ENCODE measurements at regions not wholly inside any gene's neighbourhood (a gene's known extent, or its start where the extent isn't known, plus 50 kb on each side); places are given as distances from the start of the nearest gene placed in this dataset.
"Not testable (repeated sequence)": the region's sequence is repeated elsewhere in the genome, so short reads cannot be mapped to it uniquely, and the experiment has no call there.

- no peaks in the 10 kb centered on the region for H3K4me1 Mint-ChIP-seq
- no peaks in the 10 kb centered on the region for H3K9me3 Mint-ChIP-seq
- no peak overlapping the region for H3K4me3 Mint-ChIP-seq
- no peak overlapping the region for H3K27ac Mint-ChIP-seq
- no peaks in the 10 kb centered on the region for H3K36me3 Mint-ChIP-seq
- peaks cover 1% of the 10 kb centered on the region for H3K27me3 Mint-ChIP-seq
These were observed 796.1 kb downstream of the EPHA4 start for GRCh38 chr2:220775856-220776488.

- H3K4me3 Mint-ChIP-seq, H3K27ac Mint-ChIP-seq, H3K9me3 Mint-ChIP-seq, H3K36me3 Mint-ChIP-seq, H3K27me3 Mint-ChIP-seq, H3K4me1 Mint-ChIP-seq: not testable (repeated sequence)
These were observed 793.0 kb downstream of the EPHA4 start for GRCh38 chr2:220779076-220779475.

- no peaks in the 10 kb centered on the region for H3K9me3 Mint-ChIP-seq
- H3K4me1 Mint-ChIP-seq, result no peaks in the 10 kb centered on the region
- peaks cover 2% of the 10 kb centered on the region for H3K27me3 Mint-ChIP-seq
- H3K27ac Mint-ChIP-seq, result no peak overlapping the region
- H3K36me3 Mint-ChIP-seq, result no peaks in the 10 kb centered on the region
- no peak overlapping the region for H3K4me3 Mint-ChIP-seq
These were observed 792.6 kb downstream of the EPHA4 start for GRCh38 chr2:220779511-220779910.

GRCh38 chr2:220779931-220780330, 792.2 kb downstream of the EPHA4 start:
- H3K4me3 Mint-ChIP-seq, result no peak overlapping the region
- H3K27ac Mint-ChIP-seq, result no peak overlapping the region
- no peaks in the 10 kb centered on the region for H3K9me3 Mint-ChIP-seq
- H3K36me3 Mint-ChIP-seq, result no peaks in the 10 kb centered on the region
- no peaks in the 10 kb centered on the region for H3K4me1 Mint-ChIP-seq
- H3K27me3 Mint-ChIP-seq, result peaks cover 2% of the 10 kb centered on the region

- Mint-ChIP-seq H3K27me3 (peaks cover 4% of the 10 kb centered on the region), H3K27ac (no peak overlapping the region), H3K9me3 (no peaks in the 10 kb centered on the region), H3K4me1 (no peaks in the 10 kb centered on the region), H3K36me3 (no peaks in the 10 kb centered on the region), H3K4me3 (no peak overlapping the region)
These were observed 790.4 kb downstream of the EPHA4 start for GRCh38 chr2:220781622-220782241.

- Mint-ChIP-seq H3K9me3 (no peaks in the 10 kb centered on the region), H3K4me1 (no peaks in the 10 kb centered on the region), H3K27ac (no peak overlapping the region), H3K27me3 (peaks cover 4% of the 10 kb centered on the region), H3K36me3 (no peaks in the 10 kb centered on the region), H3K4me3 (no peak overlapping the region)
These were observed 789.4 kb downstream of the EPHA4 start for GRCh38 chr2:220782609-220783113.

- Mint-ChIP-seq H3K9me3 (no peaks in the 10 kb centered on the region), H3K36me3 (no peaks in the 10 kb centered on the region), H3K4me3 (no peak overlapping the region), H3K27ac (no peak overlapping the region), H3K27me3 (peaks cover 4% of the 10 kb centered on the region), H3K4me1 (no peaks in the 10 kb centered on the region)
These were observed 788.4 kb downstream of the EPHA4 start for GRCh38 chr2:220783671-220784070.

- no peaks in the 10 kb centered on the region for H3K4me1 Mint-ChIP-seq
- no peaks in the 10 kb centered on the region for H3K9me3 Mint-ChIP-seq
- no peak overlapping the region for H3K27ac Mint-ChIP-seq
- peaks cover 4% of the 10 kb centered on the region for H3K27me3 Mint-ChIP-seq
- H3K4me3 Mint-ChIP-seq, result no peak overlapping the region
- H3K36me3 Mint-ChIP-seq, result no peaks in the 10 kb centered on the region
These were observed 786.9 kb downstream of the EPHA4 start for GRCh38 chr2:220785178-220785577.

- Mint-ChIP-seq H3K4me3 (no peak overlapping the region), H3K9me3 (no peaks in the 10 kb centered on the region), H3K27me3 (peaks cover 4% of the 10 kb centered on the region)
These were observed 785.9 kb downstream of the EPHA4 start for GRCh38 chr2:220786216-220786615.

GRCh38 chr2:220787251-220787650, 784.9 kb downstream of the EPHA4 start:
- no peaks in the 10 kb centered on the region for H3K36me3 Mint-ChIP-seq
- H3K27ac Mint-ChIP-seq, result no peak overlapping the region
- no peaks in the 10 kb centered on the region for H3K4me1 Mint-ChIP-seq
- H3K4me3 Mint-ChIP-seq, result no peak overlapping the region
- H3K9me3 Mint-ChIP-seq, result no peaks in the 10 kb centered on the region
- H3K27me3 Mint-ChIP-seq, result peaks cover 1% of the 10 kb centered on the region

More at GRCh38 chr2:220786216-220786615, 785.9 kb downstream of the EPHA4 start:
- H3K27ac Mint-ChIP-seq, result no peak overlapping the region
- H3K36me3 Mint-ChIP-seq, result no peaks in the 10 kb centered on the region
- no peaks in the 10 kb centered on the region for H3K4me1 Mint-ChIP-seq

- Mint-ChIP-seq H3K4me1 (no peaks in the 10 kb centered on the region), H3K27me3 (peaks cover 3% of the 10 kb centered on the region), H3K4me3 (no peak overlapping the region), H3K9me3 (no peaks in the 10 kb centered on the region), H3K27ac (no peak overlapping the region), H3K36me3 (no peaks in the 10 kb centered on the region)
These were observed 782.1 kb downstream of the EPHA4 start for GRCh38 chr2:220789961-220790360.

GRCh38 chr2:220795705-220796104, 776.4 kb downstream of the EPHA4 start:
- H3K27me3 Mint-ChIP-seq, result peaks cover 2% of the 10 kb centered on the region
- H3K36me3 Mint-ChIP-seq, result no peaks in the 10 kb centered on the region
- no peak overlapping the region for H3K27ac Mint-ChIP-seq
- no peak overlapping the region for H3K4me3 Mint-ChIP-seq
- no peaks in the 10 kb centered on the region for H3K4me1 Mint-ChIP-seq
- H3K9me3 Mint-ChIP-seq, result no peaks in the 10 kb centered on the region

- Mint-ChIP-seq H3K36me3 (no peaks in the 10 kb centered on the region), H3K9me3 (no peaks in the 10 kb centered on the region), H3K27me3 (no peaks in the 10 kb centered on the region), H3K27ac (no peak overlapping the region), H3K4me1 (no peaks in the 10 kb centered on the region), H3K4me3 (no peak overlapping the region)
These were observed 761.0 kb downstream of the EPHA4 start for GRCh38 chr2:220811115-220811514.

GRCh38 chr2:220811952-220812570, 760.0 kb downstream of the EPHA4 start:
- no peaks in the 10 kb centered on the region for H3K4me1 Mint-ChIP-seq
- H3K4me3 Mint-ChIP-seq, result no peak overlapping the region
- H3K9me3 Mint-ChIP-seq, result no peaks in the 10 kb centered on the region
- no peaks in the 10 kb centered on the region for H3K27me3 Mint-ChIP-seq
- H3K36me3 Mint-ChIP-seq, result no peaks in the 10 kb centered on the region
- no peak overlapping the region for H3K27ac Mint-ChIP-seq

GRCh38 chr2:220814441-220814840, 757.7 kb downstream of the EPHA4 start:
- H3K4me3 Mint-ChIP-seq, result no peak overlapping the region
- no peaks in the 10 kb centered on the region for H3K9me3 Mint-ChIP-seq
- no peaks in the 10 kb centered on the region for H3K36me3 Mint-ChIP-seq
- H3K4me1 Mint-ChIP-seq, result no peaks in the 10 kb centered on the region
- H3K27me3 Mint-ChIP-seq, result no peaks in the 10 kb centered on the region
- no peak overlapping the region for H3K27ac Mint-ChIP-seq

GRCh38 chr2:220815698-220816097, 756.4 kb downstream of the EPHA4 start:
- Mint-ChIP-seq H3K36me3 (no peaks in the 10 kb centered on the region), H3K9me3 (no peaks in the 10 kb centered on the region), H3K4me1 (no peaks in the 10 kb centered on the region), H3K27ac (no peak overlapping the region), H3K4me3 (no peak overlapping the region), H3K27me3 (no peaks in the 10 kb centered on the region)
